ENCODE measurements at regions not wholly inside any gene's neighbourhood (a gene's known extent, or its start where the extent isn't known, plus 50 kb on each side); places are given as distances from the start of the nearest gene placed in this dataset.
"Not testable (repeated sequence)": the region's sequence is repeated elsewhere in the genome, so short reads cannot be mapped to it uniquely, and the experiment has no call there.

DNA sequence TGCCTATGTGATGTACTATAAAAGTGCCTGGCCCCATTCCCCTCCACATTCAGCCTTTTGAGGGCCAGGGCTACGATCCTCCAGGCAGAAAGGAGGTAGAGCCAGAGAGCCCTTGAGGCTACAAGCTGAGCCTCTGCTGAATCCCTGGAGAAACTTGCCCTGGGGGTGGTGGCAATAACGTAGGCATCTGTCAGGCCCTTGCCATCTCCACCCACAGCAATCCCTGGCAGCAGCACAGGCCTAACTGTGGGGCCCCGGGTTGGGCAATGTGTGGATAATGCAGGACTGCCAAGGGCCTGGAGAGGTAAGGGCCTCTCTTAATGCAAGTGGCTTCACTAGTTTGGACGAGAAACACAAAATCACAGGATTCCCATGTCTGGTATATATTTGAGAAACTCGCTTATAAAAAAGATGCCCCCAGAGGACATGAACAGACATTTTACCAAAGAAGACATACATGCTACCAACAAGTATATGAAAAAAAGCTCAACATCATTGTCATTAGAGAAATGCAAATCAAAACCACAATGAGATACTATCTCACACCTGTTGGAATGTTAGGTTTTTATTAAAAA, 99.0 kb downstream of the QRSL1 start:
- in situ Hi-C loops (cut with HindIII; ENCODE audit: low sequenced_read_pairs), result no loop called here

DNA sequence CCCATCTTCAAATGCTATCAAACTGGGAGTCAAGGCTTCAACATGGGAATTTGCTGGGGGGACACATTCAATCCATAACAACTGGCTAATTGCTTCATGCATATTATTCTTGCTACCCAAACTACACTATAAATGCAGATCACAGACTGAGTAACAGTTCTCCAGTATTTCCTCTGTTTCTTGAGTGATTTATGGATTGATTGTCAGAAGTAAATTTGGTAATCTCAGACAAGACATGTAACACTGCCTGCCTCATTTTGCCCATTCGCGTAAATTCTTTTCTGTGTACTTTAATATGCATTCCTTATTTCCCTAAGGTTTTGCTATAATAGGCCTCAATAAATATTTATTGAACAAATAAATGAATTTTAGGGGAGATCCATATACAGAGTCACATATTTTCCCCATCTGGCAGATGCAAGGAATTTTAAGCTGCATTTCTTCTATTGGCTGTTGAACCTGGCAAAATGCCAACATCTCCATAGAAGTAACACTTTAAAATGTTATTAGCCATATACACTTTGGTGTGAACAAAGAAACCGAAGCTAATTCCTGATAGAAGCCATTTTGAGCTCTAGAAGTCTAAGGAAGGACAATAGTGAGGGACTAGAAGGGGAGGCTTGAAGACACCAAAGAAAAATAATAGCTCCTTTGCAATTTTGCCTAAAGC, 98.2 kb downstream of the QRSL1 start:
- in situ Hi-C loops (cut with HindIII; ENCODE audit: low sequenced_read_pairs), result no loop called here

DNA sequence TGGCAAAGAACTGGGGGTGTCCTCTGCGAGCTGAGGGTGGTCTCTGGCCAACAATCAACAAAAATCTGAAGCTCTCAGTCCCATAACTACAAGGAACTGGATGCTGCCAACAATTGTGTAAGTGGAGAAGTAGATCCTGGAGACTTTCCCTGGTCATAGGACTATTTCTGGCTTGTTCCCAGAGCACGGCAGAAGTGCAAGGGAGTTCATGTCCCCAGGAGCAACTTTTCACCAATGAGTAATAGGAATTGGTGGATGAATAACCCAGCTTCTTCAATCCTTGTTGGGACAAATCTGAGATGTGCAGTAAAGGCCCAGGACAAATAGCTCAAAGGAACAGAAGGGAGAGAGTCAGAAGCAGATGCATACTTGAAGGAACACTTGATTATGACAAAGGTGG, 95.5 kb downstream of the QRSL1 start:
- in situ Hi-C loops (cut with HindIII; ENCODE audit: low sequenced_read_pairs), result no loop called here

DNA sequence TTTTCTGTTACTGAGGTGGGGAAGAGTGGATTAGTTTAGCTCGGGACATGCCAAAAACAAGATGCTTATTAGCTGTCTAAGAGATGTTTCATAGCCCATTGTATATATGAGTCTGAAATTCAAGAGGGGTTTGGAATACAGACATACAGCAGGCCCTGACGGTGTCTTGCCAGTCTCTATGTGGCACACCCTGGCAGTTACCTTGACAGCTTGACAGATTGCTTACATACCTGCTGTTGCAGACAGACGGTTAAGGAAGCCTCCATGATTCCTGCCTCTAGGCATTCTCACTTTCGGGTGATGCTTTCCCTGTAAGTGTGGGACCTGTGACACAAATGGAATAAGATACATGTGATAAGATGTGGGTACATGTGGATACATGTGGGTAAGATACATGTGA, 95.0 kb downstream of the QRSL1 start:
- in situ Hi-C loops (cut with HindIII; ENCODE audit: low sequenced_read_pairs), result no loop called here

GRCh38 chr6:106723419-106723818, 94.0 kb downstream of the QRSL1 start:
- in situ Hi-C loops (cut with HindIII; ENCODE audit: low sequenced_read_pairs), result not testable (repeated sequence)

DNA sequence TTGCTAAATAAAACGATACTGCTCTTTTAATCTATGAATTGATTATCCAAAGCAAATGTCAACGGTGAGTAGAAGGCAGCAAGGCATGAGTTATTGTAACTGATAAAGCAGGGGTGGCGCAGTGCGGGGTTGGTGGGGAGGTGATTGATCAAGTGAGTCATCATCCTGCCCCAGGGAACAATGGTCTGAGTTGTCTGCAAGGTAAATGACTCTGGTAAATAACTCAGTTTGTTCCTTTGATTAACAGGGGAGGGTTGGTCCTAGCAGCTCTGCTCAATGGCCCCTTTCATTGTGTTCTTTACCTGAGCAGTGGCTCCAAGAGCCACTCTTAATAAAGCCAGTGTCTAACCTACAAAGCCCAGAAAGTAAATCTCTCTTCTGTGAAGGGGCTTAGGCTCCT, 91.8 kb downstream of the QRSL1 start:
- in situ Hi-C loops (cut with HindIII; ENCODE audit: low sequenced_read_pairs), result not testable (repeated sequence)

All from DLD1 (cell line).